GM23338 (cell line): ENCODE measurements at regions not wholly inside any gene's neighbourhood (a gene's known extent, or its start where the extent isn't known, plus 50 kb on each side); places are given as distances from the start of the nearest gene placed in this dataset.

ENCODE experiments used
- ATAC-seq: fragments of 200-7000 bp; cut with Tn5 transposase; 3 replicates; pipeline ENCODE4 v1.9.1; 2020
- DNase-seq: peaks from one replicate; pipeline ENCODE4 v3.0.0-alpha.2; 2015; ENCODE audit warnings: low spot score
- H2AFZ ChIP-seq: fragments of 200-600 bp; sonication (generic); 2 replicates; pipeline ENCODE4 v1.8.0; 2016; ENCODE audit warnings: antibody characterized with exemption, mild to moderate bottlenecking, moderate library complexity
- H3F3A ChIP-seq: fragments of 200-600 bp; sonication (generic); replicated peaks from 2 replicates; pipeline ENCODE4 v1.8.0; 2017; ENCODE audit warnings: antibody characterized with exemption, mixed run types, low read depth
- H3K27ac ChIP-seq: fragments of 200-600 bp; sonication (generic); 2 replicates; pipeline ENCODE4 v1.6.1; 2016; ENCODE audit warnings: low read depth
- H3K27me3 ChIP-seq: fragments of 200-600 bp; sonication (generic); 2 replicates; pipeline ENCODE4 v1.8.0; 2016; ENCODE audit warnings: mild to moderate bottlenecking, mixed run types, moderate library complexity; ENCODE audit not compliant: insufficient read depth
- H3K36me3 ChIP-seq: fragments of 200-600 bp; sonication (generic); 2 replicates; pipeline ENCODE4 v1.8.0; 2016; ENCODE audit warnings: mild to moderate bottlenecking; ENCODE audit not compliant: insufficient read depth
- H3K4me1 ChIP-seq: fragments of 200-600 bp; sonication (generic); 2 replicates; pipeline ENCODE4 v1.8.0; 2016; ENCODE audit warnings: mild to moderate bottlenecking, moderate library complexity; ENCODE audit not compliant: insufficient read depth
- H3K4me2 ChIP-seq: fragments of 200-600 bp; sonication (generic); 2 replicates; pipeline ENCODE4 v1.7.1; 2017; ENCODE audit warnings: mixed run types
- H3K4me3 ChIP-seq: fragments of 200-600 bp; sonication (generic); 2 replicates; pipeline ENCODE4 v1.6.1; 2016; ENCODE audit warnings: mixed run types
- H3K79me2 ChIP-seq: fragments of 200-600 bp; sonication (generic); replicated peaks from 2 replicates; pipeline ENCODE4 v1.8.0; 2017; ENCODE audit warnings: mild to moderate bottlenecking; ENCODE audit not compliant: insufficient read depth
- H3K9me2 ChIP-seq: fragments of 200-600 bp; sonication (generic); 2 replicates; pipeline ENCODE4 v1.8.0; 2017; ENCODE audit not compliant: insufficient read depth
- H4K20me1 ChIP-seq: fragments of 200-600 bp; sonication (generic); replicated peaks from 2 replicates; pipeline ENCODE4 v1.8.0; 2017; ENCODE audit warnings: mild to moderate bottlenecking; ENCODE audit not compliant: insufficient read depth
- H3K27ac Mint-ChIP-seq: 2 replicates; pipeline ENCODE4 v1.8.0; 2020; ENCODE audit warnings: inconsistent platforms, mild to moderate bottlenecking, moderate library complexity, mixed read lengths
- H3K27me3 Mint-ChIP-seq: 3 replicates; pipeline ENCODE4 v1.8.0; 2022; ENCODE audit warnings: low read depth, mild to moderate bottlenecking, moderate library complexity, mixed read lengths, inconsistent platforms; ENCODE audit not compliant: insufficient read depth, poor library complexity
- H3K36me3 Mint-ChIP-seq: 3 replicates; pipeline ENCODE4 v1.8.0; 2021; ENCODE audit warnings: low read depth, mild to moderate bottlenecking, inconsistent platforms, moderate library complexity, mixed read lengths
- H3K4me1 Mint-ChIP-seq: 3 replicates; pipeline ENCODE4 v1.8.0; 2020; ENCODE audit warnings: mild to moderate bottlenecking, inconsistent platforms, mixed read lengths
- H3K4me3 Mint-ChIP-seq: 3 replicates; pipeline ENCODE4 v1.8.0; 2021; ENCODE audit warnings: moderate library complexity, mild to moderate bottlenecking, inconsistent platforms, mixed read lengths
- H3K9me3 Mint-ChIP-seq: 3 replicates; pipeline ENCODE4 v1.8.0; 2020; ENCODE audit warnings: moderate library complexity, mild to moderate bottlenecking, inconsistent platforms, mixed read lengths
- CTCF ChIP-seq, 2 experiments: fragments of 200-600 bp in 1 of 2; sonication (generic) in 1 of 2; conservative IDR thresholded peaks; 2 replicates each; pipeline versions ENCODE4 v1.5.1 to v1.6.1; 2016 to 2017; ENCODE audit warnings: antibody characterized with exemption in 2 of 2, low read depth in 2 of 2, mild to moderate bottlenecking in 2 of 2, moderate library complexity in 1 of 2
- ETS1 ChIP-seq: IDR thresholded peaks from 2 replicates; pipeline ENCODE4 v1.6.1; 2016; ENCODE audit warnings: antibody characterized with exemption
- EZH2phosphoT487 ChIP-seq: fragments of 200-600 bp; sonication (generic); IDR thresholded peaks from one replicate; pipeline ENCODE4 v1.8.1; 2018; ENCODE audit warnings: antibody characterized with exemption; ENCODE audit not compliant: unreplicated experiment
- JUNB ChIP-seq: IDR thresholded peaks from one replicate; pipeline ENCODE4 v1.6.1; 2016; ENCODE audit warnings: antibody characterized with exemption; ENCODE audit not compliant: unreplicated experiment
- NANOG ChIP-seq: IDR thresholded peaks from 2 replicates; pipeline ENCODE4 v1.6.1; 2016; ENCODE audit warnings: antibody characterized with exemption, borderline replicate concordance
- POLR2AphosphoS5 ChIP-seq: IDR thresholded peaks from 2 replicates; pipeline ENCODE4 v1.6.1; 2016; ENCODE audit warnings: antibody characterized with exemption, low read depth
- REST ChIP-seq: IDR thresholded peaks from one replicate; pipeline ENCODE4 v1.6.1; 2018; ENCODE audit warnings: antibody characterized with exemption; ENCODE audit not compliant: unreplicated experiment
- STAT1 ChIP-seq: IDR thresholded peaks from one replicate; pipeline ENCODE4 v1.6.1; 2016; ENCODE audit warnings: antibody characterized with exemption; ENCODE audit not compliant: unreplicated experiment
- ZNF114 ChIP-seq: fragments of 250-450 bp; sonication (Bioruptor Pico); IDR thresholded peaks from 2 replicates; pipeline ENCODE4 v1.5.0; 2020; ENCODE audit warnings: mild to moderate bottlenecking, moderate library complexity
- ZNF462 ChIP-seq: fragments of 250-450 bp; sonication (Bioruptor Pico); IDR thresholded peaks from 2 replicates; pipeline ENCODE4 v1.5.0; 2020; ENCODE audit warnings: mild to moderate bottlenecking, moderate library complexity

- peaks cover 10% of the 10 kb centered on the region for H3K9me3 Mint-ChIP-seq
- H3K4me3 Mint-ChIP-seq, result no peak overlapping the region
- no peak for ATAC-seq
- no peaks in the 10 kb centered on the region for H4K20me1 ChIP-seq
- H3K27me3 Mint-ChIP-seq, result peaks cover under 1% of the 10 kb centered on the region
- no peak overlapping the region for H3K4me3 ChIP-seq
- H3K4me1 ChIP-seq, result no peaks in the 10 kb centered on the region
- H3K36me3 Mint-ChIP-seq, result peaks cover 9% of the 10 kb centered on the region
- H3K79me2 ChIP-seq, result no peaks in the 10 kb centered on the region
- no peak overlapping the region for H2AFZ ChIP-seq
- H3K4me1 Mint-ChIP-seq, result no peaks in the 10 kb centered on the region
- H3K27ac ChIP-seq, result no peak overlapping the region
- no peaks in the 10 kb centered on the region for H3F3A ChIP-seq
- H3K4me2 ChIP-seq, result no peak overlapping the region
- H3K36me3 ChIP-seq, result no peaks in the 10 kb centered on the region
- no peaks in the 10 kb centered on the region for H3K9me2 ChIP-seq
- no peak for TF ChIP-seq STAT1
- H3K27me3 ChIP-seq, result no peaks in the 10 kb centered on the region
- no peak for DNase-seq
- H3K27ac Mint-ChIP-seq, result no peak overlapping the region
Measured at GRCh38 chr3:70607469-70607868, 295.0 kb upstream of the MDFIC2 start.

- H3K4me3 Mint-ChIP-seq, result no peak overlapping the region
- Histone ChIP-seq H3K36me3 (no peaks in the 10 kb centered on the region), H3K27me3 (no peaks in the 10 kb centered on the region), H4K20me1 (no peaks in the 10 kb centered on the region), H3K4me1 (no peaks in the 10 kb centered on the region), H3K4me3 (no peak overlapping the region), H3K27ac (no peak overlapping the region), H3F3A (no peaks in the 10 kb centered on the region), H2AFZ (no peak overlapping the region), H3K4me2 (no peak overlapping the region), H3K79me2 (no peaks in the 10 kb centered on the region), H3K9me2 (no peaks in the 10 kb centered on the region)
- H3K27ac Mint-ChIP-seq, result peak overlapping the region; percentile 15; the same call in 1 of the 2 replicates
- no peaks in the 10 kb centered on the region for H3K27me3 Mint-ChIP-seq
- ATAC-seq (no peak), DNase-seq (no peak)
- peaks cover 1% of the 10 kb centered on the region for H3K9me3 Mint-ChIP-seq
- H3K36me3 Mint-ChIP-seq, result peaks cover 1% of the 10 kb centered on the region
- H3K4me1 Mint-ChIP-seq, result no peaks in the 10 kb centered on the region
- TF ChIP-seq ZNF462 (CRISPR knock-in tag), result no peak
- no peak for TF ChIP-seq CTCF (conservative IDR thresholded peaks at IDR 0.05; ENCODE audit: low read depth in 2 of 2)
- no peak for TF ChIP-seq EZH2phosphoT487
- no peak for TF ChIP-seq ZNF114
- no peak for TF ChIP-seq POLR2AphosphoS5
- TF ChIP-seq STAT1, result no peak
- no peak for TF ChIP-seq NANOG
- TF ChIP-seq JUNB, result no peak
- no peak for TF ChIP-seq ETS1
- no peak for TF ChIP-seq REST
Measured at GRCh38 chr3:70606018-70606417, 293.6 kb upstream of the MDFIC2 start.
